ENCODE measurements at regions not wholly inside any gene's neighbourhood (a gene's known extent, or its start where the extent isn't known, plus 50 kb on each side); places are given as distances from the start of the nearest gene placed in this dataset.
"Not testable (repeated sequence)": the region's sequence is repeated elsewhere in the genome, so short reads cannot be mapped to it uniquely, and the experiment has no call there.

DNA sequence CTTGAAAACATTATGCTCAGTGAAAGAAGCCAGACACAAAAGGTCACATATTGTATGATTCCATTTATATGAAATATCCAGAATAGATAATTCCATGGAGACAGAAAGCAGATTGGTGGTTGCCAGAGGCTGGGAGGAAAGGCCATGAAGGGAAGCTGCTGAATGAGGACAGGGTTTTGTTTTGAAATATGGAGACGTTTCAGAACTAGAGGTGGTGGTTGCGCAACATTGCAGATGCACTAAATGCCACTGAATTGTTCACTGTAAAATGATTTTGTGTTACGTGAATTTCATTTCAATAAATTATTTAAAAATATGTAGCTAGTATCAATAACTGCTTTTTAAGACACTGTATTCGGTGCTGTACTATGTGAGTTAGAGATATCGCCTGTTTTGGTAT is 101.7 kb upstream of the ZNF236 start:
- no peak for DNase-seq (ENCODE audit: low spot score)

DNA sequence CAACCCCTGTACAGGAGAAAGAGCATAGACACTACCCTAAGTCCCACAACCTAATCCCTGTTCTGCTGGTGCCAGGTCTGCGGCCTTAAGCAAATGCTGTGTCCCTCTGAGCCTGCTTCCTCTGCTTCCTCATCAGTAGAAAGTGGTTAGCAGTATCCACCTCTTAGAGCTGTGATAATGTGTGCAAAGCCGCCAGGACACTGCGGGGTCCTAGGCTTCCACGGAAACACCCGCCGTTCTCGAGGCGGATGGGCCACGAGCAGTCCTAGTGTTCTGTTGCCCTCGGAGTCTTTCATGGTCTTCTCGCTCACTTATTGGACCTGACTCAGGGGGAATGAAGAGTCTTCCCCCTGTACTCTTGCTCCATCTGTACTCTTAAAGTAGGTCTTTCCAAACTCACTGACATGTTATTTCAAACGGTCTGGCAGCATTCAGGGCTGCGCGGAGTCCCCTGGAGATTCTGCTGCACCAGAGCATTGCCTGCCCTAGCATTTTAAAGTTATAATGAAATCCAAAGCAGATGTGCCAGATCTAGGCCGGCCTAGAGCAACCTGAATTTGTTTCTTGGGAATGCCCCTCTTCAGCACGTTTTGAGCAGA is 107.2 kb upstream of the ZNF236 start:
- DNase-seq (ENCODE audit: low spot score): no peak

GRCh38 chr18:76713432-76713831 is 108.9 kb upstream of the ZNF236 start:
- no peak for DNase-seq (ENCODE audit: low spot score)

GRCh38 chr18:76712511-76713140 is 109.7 kb upstream of the ZNF236 start:
- DNase-seq (ENCODE audit: low spot score): no peak

GRCh38 chr18:76710646-76711520 is 111.5 kb upstream of the ZNF236 start:
- DNase-seq (ENCODE audit: low spot score): no peak

- peak; percentile 50 for DNase-seq (ENCODE audit: low spot score)
These were observed 112.4 kb upstream of the ZNF236 start for GRCh38 chr18:76709659-76710645.

GRCh38 chr18:76708722-76709353 is 113.5 kb upstream of the ZNF236 start:
- no peak for DNase-seq (ENCODE audit: low spot score)

DNA sequence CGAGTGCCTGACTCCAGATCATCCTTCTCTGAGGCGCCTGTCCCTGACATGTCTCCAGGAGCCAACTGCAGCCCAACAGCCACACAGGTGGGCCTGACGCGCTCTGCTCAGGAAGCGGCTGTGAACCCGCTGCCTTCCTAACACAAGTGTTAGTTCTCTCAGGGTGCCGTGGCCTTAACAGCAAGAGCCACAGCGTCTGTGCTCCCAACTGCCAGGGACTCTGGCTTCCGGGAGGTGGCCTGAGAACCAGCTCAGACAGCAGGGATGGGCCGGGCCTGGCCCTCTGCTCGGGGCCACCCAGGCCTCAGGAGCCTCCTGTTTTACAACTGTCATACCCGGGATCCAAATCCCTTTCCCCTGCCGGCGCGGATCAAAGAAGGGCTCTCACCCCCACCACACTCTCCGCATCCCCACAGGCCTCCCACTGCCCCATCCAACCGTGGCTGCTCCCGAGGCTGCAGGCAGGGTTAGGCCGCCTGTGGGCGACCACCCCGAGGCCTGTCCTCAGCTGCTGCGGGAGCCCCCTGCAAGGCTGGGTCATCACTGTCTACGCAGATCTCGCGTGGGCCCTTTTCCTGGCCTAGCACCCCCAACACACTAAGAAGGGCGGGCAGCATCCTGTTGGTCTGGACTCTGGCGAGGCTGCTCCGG is 114.2 kb upstream of the ZNF236 start:
- DNase-seq (ENCODE audit: low spot score): no peak

- DNase-seq (ENCODE audit: low spot score): no peak
These were observed 114.8 kb upstream of the ZNF236 start for GRCh38 chr18:76707534-76707933.

GRCh38 chr18:76704589-76704988 is 117.8 kb upstream of the ZNF236 start:
- not testable (repeated sequence) for DNase-seq (ENCODE audit: low spot score)

- DNase-seq (ENCODE audit: low spot score): no peak
These were observed 122.4 kb upstream of the ZNF236 start for GRCh38 chr18:76699923-76700322.

DNA sequence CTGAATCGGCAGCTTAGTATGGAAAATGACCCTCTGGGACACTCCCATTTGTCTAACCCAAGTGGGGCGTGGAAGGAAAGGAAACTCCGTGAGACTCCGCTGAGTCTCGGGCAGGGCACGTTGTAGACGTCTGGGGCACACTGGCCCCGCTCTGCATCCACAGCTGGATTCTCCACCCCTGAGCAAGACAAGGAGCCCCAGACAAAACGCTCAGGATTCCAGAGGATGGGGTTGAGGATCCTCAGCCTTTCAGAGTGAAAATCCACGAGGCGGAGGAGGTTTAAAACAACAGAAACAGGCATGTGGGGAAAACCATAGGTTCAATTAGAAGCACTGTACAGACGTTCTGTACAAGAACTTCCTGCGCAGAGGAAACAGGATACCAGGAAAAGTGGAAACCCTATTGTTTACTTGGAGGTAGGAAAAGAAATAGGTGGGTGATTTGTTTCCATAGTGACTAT is 124.9 kb upstream of the ZNF236 start:
- DNase-seq (ENCODE audit: low spot score): no peak

- no peak for DNase-seq (ENCODE audit: low spot score)
These were observed 130.6 kb upstream of the ZNF236 start for GRCh38 chr18:76691800-76692199.

DNA sequence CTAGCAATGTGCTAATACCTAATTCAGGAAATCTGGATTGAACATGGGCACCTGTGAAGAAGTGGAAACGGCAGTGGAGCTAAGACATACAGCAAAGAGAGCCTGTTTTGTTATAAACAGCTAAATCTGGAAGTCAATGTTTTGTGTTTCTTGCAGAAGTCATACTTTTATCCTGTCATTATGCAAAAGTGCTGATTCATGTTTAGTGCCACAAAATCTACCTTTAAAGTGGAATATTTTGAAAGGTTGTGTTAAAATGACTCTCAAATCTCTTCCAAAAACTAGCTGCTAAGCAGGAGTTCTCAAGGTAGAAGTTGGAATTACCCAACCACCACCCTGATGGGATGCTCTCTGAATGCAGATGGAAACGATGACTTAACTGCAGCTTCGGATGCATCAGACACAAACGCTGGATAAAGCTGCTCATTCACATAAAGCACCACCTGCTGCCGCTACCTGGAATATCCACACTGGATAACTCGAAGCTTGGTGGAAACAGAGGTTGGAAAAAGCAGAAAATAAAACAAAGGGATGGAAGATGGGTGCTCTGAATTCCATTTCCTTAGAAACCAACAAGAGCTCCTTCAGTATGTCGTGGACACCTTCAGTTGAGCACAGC is 132.6 kb upstream of the ZNF236 start:
- DNase-seq (ENCODE audit: low spot score): no peak

- DNase-seq (ENCODE audit: low spot score): no peak
These were observed 133.5 kb upstream of the ZNF236 start for GRCh38 chr18:76688724-76689472.

DNA sequence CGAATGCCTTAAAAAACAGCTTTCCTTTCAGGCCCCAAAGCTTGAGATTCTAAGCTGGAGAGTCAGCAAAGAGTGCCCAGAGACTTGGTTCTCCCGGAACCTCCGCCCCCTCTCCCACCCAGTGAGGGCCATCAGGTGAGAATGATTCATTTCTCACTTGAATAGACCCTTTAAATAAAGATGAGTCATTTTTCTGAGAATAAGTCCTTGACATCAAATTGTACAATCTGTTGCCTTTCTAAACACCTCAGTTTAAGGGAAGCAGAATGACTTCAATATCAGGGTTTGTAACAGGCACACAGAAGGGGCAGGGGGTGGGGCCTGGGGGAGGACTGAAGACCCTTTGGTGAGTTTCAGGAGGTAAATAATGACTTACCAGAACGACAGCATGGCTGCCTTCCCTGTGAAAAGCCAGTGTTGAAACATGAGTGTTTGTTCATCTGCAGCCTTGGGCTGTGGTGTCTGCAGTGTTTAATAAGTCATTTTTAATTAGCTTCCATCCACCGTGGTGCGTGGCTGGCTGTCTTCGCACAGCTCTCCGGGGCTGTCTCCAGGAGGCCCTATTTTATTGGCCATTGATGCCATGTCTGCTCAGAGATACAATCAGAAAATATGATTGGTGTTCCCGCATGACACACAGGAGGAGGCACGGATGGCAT is 134.9 kb upstream of the ZNF236 start:
- no peak for DNase-seq (ENCODE audit: low spot score)

DNA sequence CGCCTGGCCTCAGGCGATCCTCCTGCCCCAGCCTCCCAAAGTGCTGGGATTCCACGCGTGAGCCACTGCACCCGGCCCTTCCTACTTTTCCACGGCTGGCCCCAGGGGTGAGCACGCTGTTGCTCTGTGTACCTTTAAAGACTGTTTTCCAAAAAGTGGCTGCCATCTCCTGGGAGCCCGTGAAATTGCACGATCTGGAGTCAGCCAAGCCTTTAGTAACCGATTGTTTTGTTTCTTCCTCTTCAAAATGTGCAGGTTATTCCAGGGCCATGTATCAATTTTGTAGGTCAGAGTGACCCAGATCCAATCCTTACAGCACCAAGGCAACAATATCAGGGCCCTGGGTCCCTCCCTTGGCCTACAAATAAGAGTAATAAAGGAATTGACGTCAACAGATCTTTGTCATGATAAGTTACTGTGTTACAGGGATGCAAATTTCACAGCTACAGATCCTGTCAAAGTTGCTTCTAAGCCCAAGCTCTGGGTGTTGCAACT is 135.6 kb upstream of the ZNF236 start:
- DNase-seq (ENCODE audit: low spot score): peak; percentile 31

DNA sequence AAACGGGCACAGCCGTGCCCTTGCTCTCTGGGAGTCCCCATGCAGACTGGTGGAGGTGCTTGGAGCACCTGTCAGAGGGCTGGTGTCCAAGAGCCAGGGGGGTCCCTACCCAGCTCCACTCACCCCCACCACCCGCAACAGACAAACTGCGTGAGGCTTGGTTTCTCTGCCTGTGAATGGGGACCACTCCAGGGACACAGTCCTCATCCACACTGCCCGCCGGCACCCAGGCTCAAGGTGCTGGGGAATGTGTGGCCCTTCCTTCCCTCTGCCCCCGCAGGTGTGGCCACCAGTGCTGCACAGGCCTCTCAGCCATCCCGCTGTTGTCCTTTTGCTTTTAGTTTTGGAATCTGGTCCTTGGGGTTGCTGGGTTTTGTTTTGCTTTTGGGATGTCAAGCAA is 136.5 kb upstream of the ZNF236 start:
- DNase-seq (ENCODE audit: low spot score): no peak

DNA sequence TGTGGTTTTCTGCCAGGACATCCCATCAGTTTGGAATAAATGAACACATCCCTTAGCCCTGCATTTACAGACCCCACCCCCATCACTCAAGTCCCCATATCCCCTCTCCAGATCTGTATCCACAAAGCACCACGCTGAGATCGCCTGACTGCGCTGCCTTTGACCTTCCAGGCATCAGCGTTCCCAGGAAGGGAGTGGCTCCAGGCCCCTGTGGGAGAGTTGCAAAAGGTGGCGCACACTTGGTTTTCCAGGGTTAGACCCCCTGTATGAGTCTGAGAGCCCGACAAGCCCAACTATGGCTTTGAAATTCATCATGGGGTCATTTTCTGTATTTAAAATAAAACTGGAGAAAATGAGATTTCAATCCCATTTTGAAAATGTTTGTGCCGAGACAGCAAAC is 137.0 kb upstream of the ZNF236 start:
- DNase-seq (ENCODE audit: low spot score): no peak

Data from LoVo (cell line).